Activated T-helper 17 cell treated with anti-CD3 and anti-CD28 coated beads, Interleukin-2, amount 50 U/mL, for 72 hours (primary cell): ENCODE measurements at regions not wholly inside any gene's neighbourhood (a gene's known extent, or its start where the extent isn't known, plus 50 kb on each side); places are given as distances from the start of the nearest gene placed in this dataset.

Experiments used
- ATAC-seq: fragments of 150-1000 bp; cut with Tn5 transposase; replicated peaks from 2 replicates; pipeline ENCODE4 v1.10.0; 2021; ENCODE audit warnings: mild to moderate bottlenecking, moderate library complexity
- H3K27ac Mint-ChIP-seq: one replicate; pipeline ENCODE4 v1.8.0; 2022; ENCODE audit warnings: mixed read lengths
- H3K27me3 Mint-ChIP-seq: one replicate; pipeline ENCODE4 v1.8.0; 2022; ENCODE audit warnings: mixed read lengths
- H3K36me3 Mint-ChIP-seq: one replicate; pipeline ENCODE4 v1.8.0; 2022; ENCODE audit warnings: low read depth, mild to moderate bottlenecking, mixed read lengths
- H3K4me1 Mint-ChIP-seq: one replicate; pipeline ENCODE4 v1.8.0; 2022; ENCODE audit warnings: mixed read lengths
- H3K4me3 Mint-ChIP-seq: one replicate; pipeline ENCODE4 v1.8.0; 2022; ENCODE audit warnings: mild to moderate bottlenecking, mixed read lengths
- H3K9me3 Mint-ChIP-seq: one replicate; pipeline ENCODE4 v1.8.0; 2022; ENCODE audit warnings: mixed read lengths

DNA sequence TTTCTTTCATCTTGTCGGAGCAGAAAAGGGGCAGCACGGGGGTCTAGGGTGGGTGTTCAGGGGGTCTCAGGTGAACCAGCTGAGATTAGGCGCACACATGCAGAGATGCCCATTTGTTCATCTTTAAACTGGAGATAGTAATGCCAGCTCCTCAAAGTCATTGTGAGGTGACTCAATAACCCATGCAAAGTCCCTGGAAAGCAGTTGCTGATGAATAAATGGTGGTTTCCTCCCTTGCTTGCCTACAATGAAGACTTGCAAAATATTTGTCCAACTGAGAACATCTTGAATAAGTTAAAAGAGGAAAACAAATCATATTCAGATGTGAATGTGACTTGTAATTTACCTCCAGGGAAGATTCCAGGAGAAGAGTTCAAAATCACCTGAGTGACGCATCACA lies 206.9 kb downstream of the LY86 start:
- H3K27me3 Mint-ChIP-seq: peaks cover 10% of the 10 kb centered on the region
- no peak for ATAC-seq
- peaks cover 30% of the 10 kb centered on the region for H3K4me1 Mint-ChIP-seq
- H3K36me3 Mint-ChIP-seq: no peaks in the 10 kb centered on the region
- no peaks in the 10 kb centered on the region for H3K9me3 Mint-ChIP-seq
- no peak overlapping the region for H3K4me3 Mint-ChIP-seq
- no peak overlapping the region for H3K27ac Mint-ChIP-seq

DNA sequence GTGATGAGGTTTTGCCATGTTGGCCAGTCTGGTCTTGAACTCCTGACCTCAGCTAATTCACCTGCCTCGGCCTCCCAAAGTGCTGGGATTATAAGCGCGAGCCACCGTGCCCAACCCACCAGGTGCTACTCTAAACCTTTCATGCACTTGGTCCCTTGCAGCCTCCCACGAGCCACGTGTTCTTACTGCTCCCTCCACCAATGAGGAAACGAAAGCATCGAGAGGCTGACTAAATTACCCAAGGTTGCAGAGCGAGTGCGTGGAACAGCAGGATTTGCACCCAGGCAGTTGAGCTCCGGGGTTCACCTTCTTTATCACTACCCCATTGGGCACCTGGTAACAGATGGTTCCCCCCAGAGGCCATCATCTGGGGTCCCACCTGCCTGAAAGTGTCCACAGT lies 208.3 kb downstream of the LY86 start:
- Mint-ChIP-seq H3K36me3 (no peaks in the 10 kb centered on the region), H3K27me3 (peaks cover 11% of the 10 kb centered on the region), H3K4me3 (no peak overlapping the region), H3K27ac (no peak overlapping the region), H3K9me3 (no peaks in the 10 kb centered on the region), H3K4me1 (peaks cover 34% of the 10 kb centered on the region)
- ATAC-seq: no peak

- Mint-ChIP-seq H3K36me3 (no peaks in the 10 kb centered on the region), H3K27me3 (peaks cover 17% of the 10 kb centered on the region), H3K4me3 (peak overlapping the region; percentile 47), H3K9me3 (no peaks in the 10 kb centered on the region), H3K4me1 (peaks cover 34% of the 10 kb centered on the region), H3K27ac (peak overlapping the region; percentile 42)
- ATAC-seq: peak; percentile 75
Observed at GRCh38 chr6:6798448-6798860, 209.9 kb downstream of the LY86 start.

- Mint-ChIP-seq H3K9me3 (no peaks in the 10 kb centered on the region), H3K27me3 (peaks cover 21% of the 10 kb centered on the region), H3K27ac (no peak overlapping the region), H3K4me1 (peaks cover 28% of the 10 kb centered on the region), H3K36me3 (no peaks in the 10 kb centered on the region), H3K4me3 (no peak overlapping the region)
- ATAC-seq: no peak
Observed at GRCh38 chr6:6801005-6801335, 212.4 kb downstream of the LY86 start.

DNA sequence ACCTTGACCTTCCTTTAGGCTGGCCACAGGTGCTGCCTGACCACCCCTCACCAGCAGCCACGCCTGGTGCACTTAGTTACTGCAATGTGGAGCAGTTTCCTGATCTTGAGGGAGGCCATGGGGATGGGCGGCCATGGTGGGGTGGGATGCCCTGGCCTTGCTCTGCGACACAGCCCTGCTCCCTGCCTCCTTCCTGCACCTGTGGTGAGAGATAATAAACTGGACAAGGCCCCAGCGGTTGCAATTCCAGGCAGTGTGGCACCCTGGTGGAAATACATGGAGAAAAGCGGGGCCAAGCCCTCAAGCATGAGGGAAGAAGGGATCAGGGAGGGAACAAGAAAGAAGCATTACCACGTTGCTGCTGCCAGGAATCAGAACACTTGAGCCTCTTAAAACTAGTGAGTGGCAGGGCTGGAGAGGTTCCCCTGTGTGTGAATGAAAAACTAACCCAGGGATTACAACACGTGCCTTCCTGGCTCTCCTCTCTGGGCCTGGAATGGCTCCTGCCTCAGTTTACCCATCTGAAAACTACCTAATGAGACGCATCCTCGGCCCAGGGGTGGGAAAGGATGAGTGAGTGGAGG lies 213.2 kb downstream of the LY86 start:
- no peak for ATAC-seq
- no peaks in the 10 kb centered on the region for H3K9me3 Mint-ChIP-seq
- H3K36me3 Mint-ChIP-seq: no peaks in the 10 kb centered on the region
- no peak overlapping the region for H3K4me3 Mint-ChIP-seq
- peaks cover 24% of the 10 kb centered on the region for H3K27me3 Mint-ChIP-seq
- peaks cover 28% of the 10 kb centered on the region for H3K4me1 Mint-ChIP-seq
- H3K27ac Mint-ChIP-seq: no peak overlapping the region

DNA sequence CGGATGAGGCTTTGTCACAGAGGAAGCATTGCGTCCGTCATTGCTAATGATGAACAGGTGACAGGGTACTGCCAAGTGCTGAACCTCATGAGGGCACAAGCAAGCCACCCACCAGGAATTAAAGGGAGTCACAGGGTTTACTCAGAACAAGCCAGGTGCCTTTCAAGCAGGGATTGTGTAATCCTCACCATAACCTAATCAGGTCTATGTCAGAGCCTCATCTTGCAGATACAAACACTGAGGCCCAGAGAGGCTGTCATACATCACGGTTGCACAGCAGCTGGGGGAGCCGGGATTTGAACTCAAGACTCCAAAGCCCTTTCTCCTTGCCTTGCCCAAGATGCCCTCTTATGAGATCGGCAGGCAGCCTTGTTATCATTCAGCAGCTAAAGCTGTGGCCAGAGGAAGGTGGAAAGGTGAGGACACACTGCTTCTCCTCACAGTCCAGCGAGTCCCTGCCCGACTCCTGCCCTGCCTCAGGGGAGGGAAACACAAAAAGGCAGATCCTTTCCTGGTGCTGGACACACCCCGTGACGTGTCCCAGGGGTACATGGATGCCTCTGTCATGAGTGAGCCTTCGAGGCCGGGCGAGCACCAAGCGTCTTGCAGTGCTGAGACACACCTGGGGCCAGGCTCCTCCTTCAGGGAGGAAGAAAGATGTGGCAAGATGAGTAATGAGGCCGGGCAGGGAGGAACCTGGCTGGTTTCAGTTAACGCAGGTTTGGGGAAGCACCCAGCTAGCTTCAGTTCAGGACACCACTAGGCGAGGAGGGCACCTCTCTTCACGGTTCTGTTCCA lies 214.9 kb downstream of the LY86 start:
- H3K9me3 Mint-ChIP-seq: no peaks in the 10 kb centered on the region

DNA sequence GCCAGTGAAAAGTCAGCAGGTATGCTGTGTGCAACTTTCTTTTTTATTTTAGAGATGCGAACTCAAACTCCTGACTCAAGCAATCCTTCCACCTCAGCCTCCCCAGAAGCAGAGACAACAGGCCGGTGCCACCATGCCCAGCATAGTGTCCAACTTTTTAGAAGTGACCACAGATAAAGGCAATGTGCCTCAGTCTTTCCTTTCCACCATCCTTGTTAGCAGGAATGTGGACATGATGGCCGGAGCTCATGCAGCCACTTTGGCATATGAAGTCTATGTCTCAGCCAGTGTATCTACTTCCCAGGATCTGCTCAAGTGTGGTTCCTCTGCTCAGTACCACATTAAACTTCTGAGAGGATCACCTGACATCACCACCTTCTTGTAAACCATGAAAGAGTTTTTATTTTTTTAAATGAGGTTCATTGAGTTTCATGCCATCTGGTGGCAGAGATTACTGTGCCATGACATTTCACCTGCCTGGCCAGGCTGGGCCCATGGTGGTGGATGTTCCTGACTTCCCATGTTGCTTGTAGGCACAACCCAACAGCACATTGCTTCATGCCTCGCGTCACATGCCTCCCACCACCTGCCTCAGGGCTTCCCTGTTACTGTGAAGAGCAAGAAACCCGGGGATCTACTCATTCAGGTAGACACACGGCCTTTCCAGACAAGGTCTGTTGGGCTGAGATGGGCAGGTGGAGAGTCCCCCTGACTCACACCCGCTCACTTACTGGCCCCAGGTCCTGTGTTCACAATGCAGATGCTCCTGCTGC lies 216.5 kb downstream of the LY86 start:
- H3K4me1 Mint-ChIP-seq: peaks cover 7% of the 10 kb centered on the region
- H3K9me3 Mint-ChIP-seq: no peaks in the 10 kb centered on the region
- H3K27me3 Mint-ChIP-seq: peaks cover 23% of the 10 kb centered on the region
- H3K36me3 Mint-ChIP-seq: no peaks in the 10 kb centered on the region
- H3K4me3 Mint-ChIP-seq: no peak overlapping the region
- no peak overlapping the region for H3K27ac Mint-ChIP-seq
- ATAC-seq: no peak

More for the DNA sequence above, 214.9 kb downstream of the LY86 start:
- Mint-ChIP-seq H3K4me1 (peaks cover 19% of the 10 kb centered on the region), H3K27ac (peak overlapping the region; percentile 10), H3K4me3 (no peak overlapping the region), H3K27me3 (peaks cover 18% of the 10 kb centered on the region), H3K36me3 (no peaks in the 10 kb centered on the region)
- ATAC-seq: peak; percentile 70

DNA sequence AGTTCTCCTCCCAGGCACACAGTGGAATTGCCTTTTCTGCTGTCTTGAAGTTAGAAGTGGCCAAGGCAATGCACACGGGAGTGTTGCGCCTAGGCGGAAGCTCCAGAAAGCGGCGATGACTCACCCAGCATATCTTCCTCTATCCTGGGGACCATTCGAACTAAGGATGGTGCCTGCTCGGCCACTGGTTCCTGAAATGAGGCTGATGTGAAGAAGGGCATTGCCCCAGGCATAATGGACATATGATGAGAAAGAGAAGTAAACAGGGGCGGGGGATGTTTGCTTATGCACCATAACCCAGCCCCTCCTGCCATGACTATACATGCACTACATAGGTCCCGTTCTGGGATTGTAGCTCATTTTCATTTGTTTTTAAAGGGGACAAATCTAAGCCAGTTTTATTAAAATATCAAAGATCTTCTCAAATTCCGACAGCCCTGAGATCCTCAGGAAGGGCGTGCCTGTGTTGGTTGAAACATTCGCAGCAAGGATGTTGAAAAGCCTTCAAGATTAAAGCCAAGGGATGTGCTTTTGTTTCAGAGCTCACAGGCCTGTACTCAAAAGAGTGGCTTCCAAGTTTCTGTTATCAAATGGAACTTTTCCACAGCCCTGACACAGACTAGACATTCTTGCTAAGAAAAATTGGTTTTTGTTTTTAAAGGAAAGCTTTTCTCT lies 218.5 kb downstream of the LY86 start:
- peaks cover 19% of the 10 kb centered on the region for H3K27me3 Mint-ChIP-seq
- no peak for ATAC-seq
- H3K9me3 Mint-ChIP-seq: no peaks in the 10 kb centered on the region
- H3K4me3 Mint-ChIP-seq: no peak overlapping the region
- peaks cover 8% of the 10 kb centered on the region for H3K4me1 Mint-ChIP-seq
- no peaks in the 10 kb centered on the region for H3K36me3 Mint-ChIP-seq
- no peak overlapping the region for H3K27ac Mint-ChIP-seq

DNA sequence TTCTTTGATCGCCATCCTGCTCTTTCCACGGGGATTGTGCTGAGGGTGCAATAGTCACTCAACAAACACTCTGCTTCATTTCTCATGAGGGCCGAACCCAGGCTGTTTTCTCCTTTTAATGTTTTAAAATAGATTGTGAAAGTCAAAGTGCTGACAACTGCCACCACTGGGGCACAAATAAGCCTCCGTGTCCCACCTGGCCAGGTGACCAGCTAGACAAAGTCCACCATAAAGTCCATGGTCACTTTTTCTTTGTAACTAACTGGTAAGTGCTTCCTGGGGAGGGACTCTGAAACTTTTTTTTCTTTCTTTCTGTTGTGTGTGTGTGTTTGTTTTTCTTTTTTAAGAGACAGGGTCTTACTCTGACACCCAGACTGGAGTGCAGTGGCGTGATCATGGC lies 219.8 kb downstream of the LY86 start:
- Mint-ChIP-seq H3K4me3 (no peak overlapping the region), H3K27me3 (peaks cover 12% of the 10 kb centered on the region), H3K4me1 (peaks cover 8% of the 10 kb centered on the region), H3K36me3 (no peaks in the 10 kb centered on the region), H3K9me3 (no peaks in the 10 kb centered on the region), H3K27ac (no peak overlapping the region)
- no peak for ATAC-seq

- peaks cover 8% of the 10 kb centered on the region for H3K4me1 Mint-ChIP-seq
- H3K9me3 Mint-ChIP-seq: no peaks in the 10 kb centered on the region
- no peak overlapping the region for H3K4me3 Mint-ChIP-seq
- ATAC-seq: no peak
- peaks cover 12% of the 10 kb centered on the region for H3K27me3 Mint-ChIP-seq
- H3K36me3 Mint-ChIP-seq: no peaks in the 10 kb centered on the region
- H3K27ac Mint-ChIP-seq: no peak overlapping the region
Observed at GRCh38 chr6:6808915-6809314, 220.4 kb downstream of the LY86 start.

GRCh38 chr6:6810727-6811126 lies 222.2 kb downstream of the LY86 start:
- ATAC-seq: peak; percentile 68
- H3K27ac Mint-ChIP-seq: peak overlapping the region; percentile 82

GRCh38 chr6:6811128-6812009 lies 222.8 kb downstream of the LY86 start:
- Mint-ChIP-seq H3K27ac (peak overlapping the region; percentile 82), H3K27me3 (peaks cover 8% of the 10 kb centered on the region)

More at GRCh38 chr6:6810727-6811126, 222.2 kb downstream of the LY86 start:
- Mint-ChIP-seq H3K4me3 (peak overlapping the region; percentile 82), H3K27me3 (peaks cover 8% of the 10 kb centered on the region), H3K9me3 (no peaks in the 10 kb centered on the region), H3K4me1 (peaks cover 8% of the 10 kb centered on the region), H3K36me3 (no peaks in the 10 kb centered on the region)

GRCh38 chr6:6812427-6812826 lies 223.9 kb downstream of the LY86 start:
- Mint-ChIP-seq H3K9me3 (no peaks in the 10 kb centered on the region), H3K4me3 (no peak overlapping the region), H3K4me1 (peaks cover 8% of the 10 kb centered on the region), H3K36me3 (no peaks in the 10 kb centered on the region), H3K27me3 (peaks cover 5% of the 10 kb centered on the region), H3K27ac (no peak overlapping the region)
- ATAC-seq: no peak

More at GRCh38 chr6:6811128-6812009, 222.8 kb downstream of the LY86 start:
- peaks cover 8% of the 10 kb centered on the region for H3K4me1 Mint-ChIP-seq
- no peaks in the 10 kb centered on the region for H3K36me3 Mint-ChIP-seq
- H3K9me3 Mint-ChIP-seq: no peaks in the 10 kb centered on the region
- peak; percentile 76 for ATAC-seq
- peak overlapping the region; percentile 82 for H3K4me3 Mint-ChIP-seq

DNA sequence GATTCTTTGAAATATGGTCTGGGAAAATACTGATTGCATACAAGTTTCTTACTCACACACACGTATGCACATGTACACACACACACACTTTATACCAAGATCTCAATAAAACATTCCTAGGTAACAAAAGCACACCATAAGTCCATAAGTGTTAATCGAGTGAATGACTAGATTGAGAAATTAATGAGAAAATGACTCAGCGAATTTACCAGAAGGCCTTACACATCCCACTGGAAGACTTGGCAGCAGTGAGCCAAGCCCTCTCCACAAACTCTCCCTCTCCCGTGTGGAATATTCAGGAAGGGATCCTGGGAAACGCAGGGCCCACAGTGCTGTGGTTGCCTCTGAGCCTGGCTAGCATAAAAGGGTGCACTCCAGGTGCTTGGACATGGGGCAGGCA lies 227.2 kb downstream of the LY86 start:
- Mint-ChIP-seq H3K4me3 (no peak overlapping the region), H3K4me1 (peaks cover 8% of the 10 kb centered on the region), H3K36me3 (no peaks in the 10 kb centered on the region), H3K9me3 (peaks cover 3% of the 10 kb centered on the region), H3K27ac (no peak overlapping the region), H3K27me3 (peaks cover 8% of the 10 kb centered on the region)
- ATAC-seq: no peak
